SK-MEL-5 (cell line): ENCODE measurements at regions not wholly inside any gene's neighbourhood (a gene's known extent, or its start where the extent isn't known, plus 50 kb on each side); places are given as distances from the start of the nearest gene placed in this dataset.

Experiments used
- DNase-seq: peaks from one replicate; pipeline ENCODE4 v3.0.0-alpha.2; 2016; ENCODE audit warnings: low read depth, low spot score
- in situ Hi-C: cut with HindIII; loops from 2 replicates; pipeline ENCODE4 v1.10.0; 2016; ENCODE audit warnings: low sequenced_read_pairs, high pct_unique_total_duplicates, low pct_unique_long_range_greater_than_20kb

DNA sequence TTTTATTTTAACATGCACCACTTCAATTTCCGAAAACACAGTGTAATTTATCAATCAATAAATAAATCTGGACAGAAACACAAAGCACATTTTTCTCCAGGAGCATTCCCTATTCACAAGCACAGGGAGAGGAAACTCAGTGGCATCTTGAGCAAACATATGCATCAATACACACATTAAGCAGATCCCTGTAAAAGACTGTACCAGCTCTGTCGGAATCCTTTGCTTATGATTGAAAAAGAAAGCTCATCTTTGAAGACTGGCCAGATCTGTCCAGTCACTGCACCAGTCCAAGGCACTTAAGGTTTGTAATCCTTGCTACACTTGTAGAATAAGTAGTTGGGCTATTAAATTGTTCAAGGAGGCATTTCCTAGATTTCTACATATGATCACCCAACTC lies 343.9 kb downstream of the BMPER start:
- in situ Hi-C loops = no loop called here
- DNase-seq = no peak

DNA sequence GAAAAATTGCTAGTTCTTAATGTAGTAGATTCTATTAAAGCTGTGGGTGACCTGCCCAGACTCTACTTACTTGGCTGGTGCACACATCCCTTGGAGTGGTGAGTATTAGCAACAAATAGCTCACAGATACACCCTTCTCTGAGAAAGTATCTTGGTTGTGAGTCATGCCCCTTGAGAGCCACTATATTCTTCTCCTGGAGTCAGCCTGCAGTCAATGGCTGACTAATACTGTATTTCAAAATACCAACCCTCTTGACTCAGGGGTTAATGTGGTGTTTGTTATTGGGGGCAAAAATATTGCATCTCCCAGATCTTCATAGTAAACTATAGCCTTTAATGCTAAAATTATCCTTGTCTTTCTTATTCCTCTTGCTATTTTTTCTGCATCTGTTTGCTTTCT lies 354.9 kb downstream of the BMPER start:
- peak; percentile 15 for DNase-seq
- in situ Hi-C loops = no loop called here

DNA sequence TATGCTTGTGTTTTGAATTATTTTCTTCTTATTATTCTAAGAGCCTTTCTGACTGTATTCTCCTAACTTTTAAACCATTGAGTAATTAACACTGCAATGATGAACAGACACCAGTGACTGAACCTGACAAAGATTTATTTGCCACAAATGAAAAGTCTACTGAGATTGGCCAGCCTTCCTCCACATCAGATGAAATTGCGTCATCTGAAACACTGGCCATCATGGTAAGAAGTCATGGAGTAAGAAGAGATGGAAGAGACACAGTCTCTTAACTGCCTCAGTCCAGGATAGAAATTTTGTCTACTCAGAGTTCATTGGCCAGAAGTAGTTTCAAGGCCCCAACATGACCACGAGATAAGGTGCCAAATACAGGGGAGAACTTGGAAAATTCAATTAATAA lies 357.8 kb downstream of the BMPER start:
- DNase-seq = no peak
- in situ Hi-C loops = no loop called here

DNA sequence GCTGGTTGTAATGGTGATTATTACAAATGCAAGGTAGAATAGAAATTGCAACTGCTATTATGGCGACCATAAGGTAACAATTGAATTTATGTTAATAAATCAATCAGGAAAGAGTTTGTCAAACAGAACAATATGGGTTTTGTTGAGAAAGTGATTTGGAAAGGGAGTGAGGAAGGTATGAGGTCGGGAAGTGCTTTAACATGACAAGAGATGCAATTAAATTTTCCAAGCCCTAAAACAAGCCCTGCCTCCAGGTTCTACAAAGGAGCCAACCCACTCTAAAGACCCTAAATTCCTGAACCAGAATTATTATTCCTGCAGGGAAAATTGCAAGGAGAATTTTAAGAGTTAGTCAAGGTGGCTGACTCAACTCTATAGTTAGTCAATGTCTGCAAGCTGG lies 363.7 kb downstream of the BMPER start:
- in situ Hi-C loops = no loop called here
- DNase-seq = no peak

DNA sequence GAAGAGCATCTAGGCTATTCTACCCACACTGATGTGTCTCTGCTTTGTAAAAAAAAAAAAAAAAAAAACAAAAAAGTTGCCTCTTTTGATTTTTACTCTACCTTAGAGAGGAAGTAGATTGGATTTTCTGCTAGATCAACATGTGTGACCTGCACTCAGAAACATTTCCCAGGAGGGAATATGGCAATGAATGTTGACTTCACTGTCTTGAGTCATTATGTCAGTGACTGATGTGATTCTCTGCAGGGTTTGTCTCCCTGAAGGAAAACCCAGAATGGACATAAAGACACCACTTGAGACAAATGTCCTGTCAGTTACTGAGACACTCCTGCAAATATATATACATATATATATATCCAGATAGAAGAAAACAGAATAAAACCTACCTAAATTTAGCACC lies 370.3 kb downstream of the BMPER start:
- in situ Hi-C loops = no loop called here

DNA sequence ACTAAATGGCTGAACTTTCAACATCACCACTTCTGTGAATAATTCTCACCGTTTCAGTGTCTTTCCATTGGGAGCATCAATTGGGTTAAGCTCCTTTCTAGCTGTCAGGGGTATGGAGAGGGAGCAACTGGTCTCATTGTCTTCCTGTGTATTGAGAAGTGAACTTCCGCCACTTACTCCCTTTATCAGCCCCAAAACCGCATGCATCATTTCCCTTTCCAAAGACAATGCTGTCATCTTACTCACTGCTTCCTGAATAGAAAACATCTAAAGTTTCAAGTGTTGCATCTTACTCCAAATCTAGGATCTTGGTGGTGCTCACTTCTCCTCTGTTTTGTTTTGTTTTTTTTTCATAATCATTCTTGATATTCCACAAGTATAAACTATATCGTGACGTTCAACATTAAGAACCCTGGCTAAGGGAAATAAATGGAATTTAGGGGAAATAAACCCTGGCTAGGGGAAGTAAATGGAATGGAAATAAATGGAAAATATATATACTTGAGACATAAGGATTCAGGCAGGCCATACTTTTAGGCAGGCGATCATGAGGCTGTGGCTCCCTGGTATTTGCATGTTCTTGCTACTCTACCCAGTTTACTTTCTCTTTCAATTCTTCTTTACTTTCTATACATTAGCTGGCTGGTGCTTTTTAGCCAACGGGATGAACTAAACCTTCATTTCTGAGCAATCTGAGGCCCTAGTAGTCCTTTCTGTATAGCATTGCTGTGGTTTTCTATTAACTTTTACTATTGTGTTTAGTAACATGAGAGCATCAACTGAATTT lies 371.9 kb downstream of the BMPER start:
- DNase-seq = no peak

More for the DNA sequence above, 370.3 kb downstream of the BMPER start:
- DNase-seq = no peak

DNA sequence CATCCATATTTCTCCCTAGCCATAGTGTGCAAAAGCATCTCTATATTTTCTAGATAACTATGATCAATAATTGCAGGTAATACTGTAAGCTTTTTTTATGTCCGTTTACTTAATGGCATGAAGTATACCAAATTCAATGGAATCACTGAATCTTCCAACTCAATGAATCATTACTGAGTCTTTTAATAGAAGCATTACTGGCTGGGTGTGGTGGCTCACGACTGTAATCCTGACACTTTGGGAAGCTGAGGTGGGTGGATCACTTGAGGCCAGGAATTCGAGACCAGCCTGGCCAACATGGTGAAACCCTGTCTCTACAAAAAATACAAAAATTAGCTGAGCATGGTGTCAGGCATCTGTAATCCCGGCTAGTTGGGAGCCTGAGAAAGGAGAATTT lies 372.5 kb downstream of the BMPER start:
- no peak for DNase-seq
- in situ Hi-C loops = no loop called here

More for the DNA sequence above, 371.9 kb downstream of the BMPER start:
- in situ Hi-C loops = no loop called here

DNA sequence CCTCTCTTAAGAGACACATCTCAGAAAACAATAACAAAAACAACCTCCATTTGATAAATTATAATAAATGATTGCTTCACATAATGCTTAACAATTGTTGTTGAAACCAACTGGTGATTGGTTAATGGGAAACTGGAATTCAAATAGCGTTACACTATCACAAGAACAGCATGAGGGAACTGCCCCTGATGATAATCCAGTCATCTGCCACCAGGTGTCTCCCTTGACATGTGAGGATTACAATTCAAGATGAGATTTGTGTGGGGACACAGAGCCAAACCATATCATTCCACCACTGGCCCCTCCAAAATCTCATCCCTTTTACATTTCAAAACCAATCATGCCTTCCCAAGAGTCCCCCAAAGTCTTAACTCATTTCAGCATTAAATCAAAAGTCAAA lies 375.9 kb downstream of the BMPER start:
- DNase-seq = peak; percentile 33
- in situ Hi-C loops = no loop called here

DNA sequence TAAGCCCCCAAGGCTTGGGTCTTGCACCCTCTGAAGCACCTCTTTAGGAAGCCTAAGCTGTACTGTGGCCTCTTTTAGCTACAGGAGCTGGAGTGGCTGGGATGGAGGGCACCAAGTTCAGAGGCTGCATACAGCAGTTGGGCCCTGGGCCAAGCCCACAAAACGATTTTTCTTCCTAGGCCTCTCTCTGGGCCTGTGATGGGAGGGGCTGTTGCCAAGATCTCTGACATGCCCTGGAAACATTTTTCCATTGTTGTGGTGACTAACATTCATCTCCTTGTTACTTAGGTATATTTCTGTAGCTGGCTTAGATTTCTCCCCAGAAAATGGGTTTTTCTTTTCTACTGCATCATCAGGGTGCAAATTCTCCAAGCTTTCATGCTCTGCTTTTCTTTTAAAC lies 375.7 kb upstream of the NPSR1 start:
- DNase-seq = no peak
- in situ Hi-C loops = no loop called here

DNA sequence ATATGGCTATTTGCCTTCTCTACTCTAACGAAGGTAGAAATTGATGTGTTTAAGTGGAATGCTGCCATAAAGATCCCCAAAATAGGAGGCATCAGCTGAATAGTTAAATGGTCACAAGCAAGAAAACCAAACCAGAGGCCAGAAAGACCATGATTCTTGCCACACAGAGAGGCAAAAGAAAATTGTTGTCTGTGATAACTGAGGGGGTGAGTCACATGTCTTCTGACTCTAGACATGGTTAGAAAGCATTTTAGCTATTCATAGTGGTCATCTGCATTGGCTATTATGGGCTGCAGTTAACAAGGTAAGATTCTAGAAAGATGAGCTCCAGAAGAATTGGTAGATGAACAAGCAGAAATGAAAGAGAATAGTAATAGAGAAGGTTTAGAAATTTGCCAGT lies 361.4 kb upstream of the NPSR1 start:
- no peak for DNase-seq
- in situ Hi-C loops = no loop called here

DNA sequence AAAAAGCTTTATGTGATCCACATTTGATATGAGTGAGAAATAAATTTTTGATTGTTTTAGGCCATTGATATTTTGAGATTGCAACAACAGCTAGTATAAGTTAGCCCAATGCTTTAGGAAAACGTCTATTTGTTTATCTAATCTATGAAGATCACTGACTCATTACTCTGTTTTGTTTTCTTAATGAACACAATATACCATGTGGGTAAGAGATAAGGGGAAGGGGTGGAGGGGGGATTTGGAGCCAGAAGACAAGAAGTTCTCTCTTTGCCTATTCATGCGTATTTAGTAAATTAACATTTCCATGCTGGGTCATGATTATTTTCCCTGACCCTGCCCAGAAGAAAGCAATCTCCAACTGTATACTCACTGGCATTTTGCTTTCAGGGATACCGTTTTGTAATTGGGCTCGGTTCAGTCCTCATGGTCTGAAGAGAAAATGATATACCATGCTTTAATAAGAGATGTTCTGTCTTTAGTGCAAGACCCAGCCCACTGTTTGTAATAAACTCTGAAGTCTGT lies 359.5 kb upstream of the NPSR1 start:
- in situ Hi-C loops = no loop called here
- no peak for DNase-seq

DNA sequence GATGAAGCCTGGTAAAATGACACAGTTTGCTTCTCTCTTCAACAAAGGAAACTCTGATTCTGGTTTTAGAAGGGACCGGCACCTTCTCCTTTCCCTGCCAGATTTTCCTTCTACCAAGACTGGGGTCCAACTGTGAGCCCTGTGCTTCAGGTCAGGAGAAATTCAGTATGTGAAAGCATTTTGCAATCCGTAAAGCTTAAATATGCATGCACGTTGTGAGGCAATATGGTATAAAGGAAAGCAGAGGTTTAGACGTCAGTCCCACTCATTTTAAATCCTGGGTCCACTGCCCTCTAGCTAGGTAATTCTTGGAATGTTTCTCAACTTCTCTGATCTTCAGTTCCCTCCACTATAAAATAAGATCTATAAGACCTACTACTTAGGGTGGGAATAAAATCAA lies 359.0 kb upstream of the NPSR1 start:
- DNase-seq = no peak
- in situ Hi-C loops = no loop called here

DNA sequence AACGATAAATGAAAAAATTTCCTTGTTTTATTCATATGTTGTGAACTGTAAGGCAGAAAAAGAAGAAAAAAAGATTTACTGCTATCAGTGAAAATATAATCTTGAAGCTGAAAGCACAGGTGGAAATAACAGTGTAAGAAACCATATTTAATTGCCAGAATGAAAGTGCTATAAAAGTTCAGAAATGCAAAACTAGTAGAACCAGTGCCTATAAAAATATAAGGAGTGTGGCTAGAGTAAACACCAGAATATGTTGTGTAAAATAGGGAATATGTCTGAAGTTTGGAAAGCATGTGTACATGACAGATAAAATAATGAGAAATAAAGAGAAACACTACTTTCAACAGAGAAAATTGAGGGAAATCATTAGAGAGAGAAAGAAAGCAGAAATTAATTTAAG lies 350.5 kb upstream of the NPSR1 start:
- DNase-seq = no peak
- in situ Hi-C loops = no loop called here

DNA sequence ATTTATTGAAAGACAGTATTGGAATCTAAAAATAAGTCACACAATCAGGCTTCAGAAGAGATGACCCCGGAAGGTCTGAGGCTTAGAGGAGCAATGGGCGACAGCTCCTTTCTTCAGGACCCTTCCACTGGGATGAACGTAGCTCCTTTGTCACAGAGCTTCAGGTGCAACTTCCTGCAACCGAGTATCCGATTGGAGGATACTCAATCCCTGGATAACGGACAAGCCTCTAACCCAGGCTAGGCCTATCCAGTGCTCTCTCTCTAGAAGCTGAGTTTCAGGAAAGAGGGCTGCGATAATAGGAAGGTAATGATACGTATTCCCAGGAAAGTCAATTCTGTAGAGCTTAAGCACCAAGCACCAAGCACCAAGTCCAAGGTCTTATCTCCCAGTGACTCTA lies 349.4 kb upstream of the NPSR1 start:
- DNase-seq = no peak
- in situ Hi-C loops = no loop called here

DNA sequence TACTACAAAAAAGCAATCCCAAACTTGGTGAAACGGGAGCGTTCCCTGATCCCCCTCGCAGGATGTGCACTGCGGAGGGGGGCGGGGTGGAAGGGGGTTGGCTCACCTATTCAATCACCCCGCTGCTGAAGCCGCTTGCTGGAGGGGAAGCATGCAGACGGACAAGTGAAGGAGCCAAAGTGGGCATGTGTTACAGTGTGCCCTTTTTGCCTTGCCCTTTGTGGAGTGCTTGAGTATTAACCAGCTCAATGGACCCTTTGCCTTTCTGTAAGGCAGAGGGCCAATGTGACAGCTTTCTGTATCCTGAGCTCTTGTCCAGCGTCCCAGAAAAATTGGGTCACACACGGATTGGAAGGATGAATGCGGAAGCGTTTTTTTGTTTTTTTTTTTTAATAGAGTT lies 348.9 kb upstream of the NPSR1 start:
- in situ Hi-C loops = no loop called here
- DNase-seq = no peak

DNA sequence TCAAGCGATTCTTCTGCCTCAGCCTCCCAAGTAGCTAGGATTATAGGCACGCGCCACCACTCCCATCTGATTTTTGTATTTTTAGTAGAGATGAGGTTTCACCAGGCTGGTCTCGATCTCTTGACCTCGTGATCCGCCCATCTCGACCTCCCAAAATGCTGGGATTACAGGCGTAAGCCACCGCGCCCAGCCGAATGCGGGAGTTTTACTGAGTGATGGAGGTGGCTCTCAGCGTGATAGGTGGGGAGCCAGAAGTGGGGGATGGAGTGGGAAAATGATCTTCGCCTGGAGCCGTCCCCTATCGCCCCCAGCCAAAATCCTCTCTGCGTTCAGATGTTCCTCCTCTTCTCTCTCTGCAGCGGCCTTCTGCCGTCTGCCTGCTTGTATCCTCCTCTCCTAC lies 348.4 kb upstream of the NPSR1 start:
- in situ Hi-C loops = no loop called here
- no peak for DNase-seq

DNA sequence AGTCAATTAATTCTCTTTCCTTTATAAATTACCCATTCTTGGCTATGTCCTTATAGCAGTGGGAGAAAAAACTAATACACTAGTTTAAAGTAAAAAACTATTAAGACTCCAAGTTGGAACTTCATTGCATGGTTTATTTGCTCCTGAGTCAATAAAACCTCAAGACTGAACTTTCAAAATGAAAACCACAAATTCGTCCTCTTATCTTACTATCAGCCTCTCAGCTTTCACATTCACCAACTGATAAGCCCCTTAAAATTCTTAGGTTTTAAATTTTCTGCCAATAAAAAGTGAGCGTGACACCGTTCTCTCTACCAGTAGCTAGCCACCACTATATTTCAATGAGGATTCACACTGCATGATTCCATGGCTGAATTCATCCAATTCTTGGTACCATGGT lies 346.4 kb upstream of the NPSR1 start:
- no peak for DNase-seq
- in situ Hi-C loops = no loop called here

DNA sequence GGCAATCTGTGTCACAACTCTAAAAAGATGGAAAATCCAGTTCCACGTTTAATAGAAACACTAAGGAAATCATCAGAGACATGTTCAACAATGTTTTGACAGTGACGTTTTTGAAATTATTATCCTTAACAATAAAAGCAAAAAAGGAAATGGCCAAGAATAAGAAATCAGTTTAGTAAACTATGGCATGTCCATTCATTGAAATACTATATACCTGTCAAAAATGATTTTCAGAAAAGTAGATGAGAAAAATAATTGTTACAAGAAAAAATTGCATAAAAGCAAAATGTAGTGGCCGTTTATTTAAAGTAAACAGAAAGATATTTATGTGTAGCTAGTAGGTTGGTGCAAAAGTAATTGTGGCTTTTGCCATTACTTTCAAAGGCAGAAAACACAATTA lies 345.4 kb upstream of the NPSR1 start:
- in situ Hi-C loops = no loop called here
- no peak for DNase-seq

DNA sequence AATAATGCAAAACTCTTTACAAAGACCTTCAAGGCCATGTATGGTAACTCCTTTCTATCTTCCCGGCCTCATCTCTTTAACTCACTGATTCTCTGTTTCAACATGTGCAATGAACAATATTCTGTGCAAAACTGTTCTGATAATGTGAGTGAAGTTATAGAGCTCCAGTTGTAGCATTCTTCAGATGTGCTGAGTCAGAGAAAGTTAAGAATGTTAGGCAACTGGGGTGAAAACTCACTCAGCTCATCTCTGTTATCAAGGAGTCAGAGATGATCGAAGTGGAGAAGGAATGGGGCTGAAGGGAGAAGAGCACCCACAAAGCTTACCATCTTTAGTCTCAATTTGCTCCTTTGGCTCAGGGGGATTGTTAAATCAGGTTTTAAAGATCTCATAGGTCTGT lies 344.7 kb upstream of the NPSR1 start:
- in situ Hi-C loops = no loop called here

DNA sequence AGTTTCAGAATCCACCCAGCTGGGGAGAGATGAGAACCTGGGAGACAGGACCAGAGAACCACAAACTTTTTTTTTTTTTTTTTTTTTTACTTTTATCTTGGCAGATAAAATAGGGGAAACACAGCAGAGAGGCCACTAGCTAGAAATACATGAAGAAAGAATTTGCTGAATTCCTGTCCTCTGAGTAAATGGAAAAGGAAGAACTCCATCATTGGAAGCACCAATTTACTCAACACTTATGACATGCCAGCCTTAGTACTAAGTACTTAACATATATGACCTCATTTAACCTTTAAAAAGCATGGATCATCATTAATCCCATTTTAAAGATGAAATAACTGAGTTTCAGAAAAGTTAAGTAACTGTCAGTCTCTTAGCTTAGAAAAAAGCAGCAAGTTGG lies 343.0 kb upstream of the NPSR1 start:
- no peak for DNase-seq
- in situ Hi-C loops = no loop called here

More for the DNA sequence above, 344.7 kb upstream of the NPSR1 start:
- no peak for DNase-seq
